ENCODE measurements at regions not wholly inside any gene's neighbourhood (a gene's known extent, or its start where the extent isn't known, plus 50 kb on each side); places are given as distances from the start of the nearest gene placed in this dataset.
"Not testable (repeated sequence)": the region's sequence is repeated elsewhere in the genome, so short reads cannot be mapped to it uniquely, and the experiment has no call there.

DNA sequence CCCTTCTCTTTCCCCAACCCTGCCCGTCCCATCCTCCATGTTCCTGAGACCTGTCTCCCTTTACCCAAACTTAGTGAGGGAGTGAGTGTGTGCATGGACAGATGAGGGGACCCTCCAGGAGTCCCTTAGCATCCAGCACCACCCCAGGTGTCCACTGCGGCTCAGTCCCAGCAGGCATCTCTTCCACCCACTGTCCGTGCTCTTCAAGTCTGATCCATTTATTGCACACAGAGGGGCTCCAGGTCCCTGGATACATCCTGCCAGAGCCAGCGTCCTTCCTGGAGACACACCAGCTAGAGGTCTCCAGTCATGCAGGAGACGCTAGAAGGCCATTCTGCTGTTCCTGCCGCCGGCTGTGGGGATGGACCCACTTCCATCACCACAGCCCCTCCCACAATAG lies 239.2 kb downstream of the ADGRD1 start:
- Histone ChIP-seq H3K27ac (ENCODE audit: low read length) (no peak overlapping the region), H3K4me1 (ENCODE audit: control insufficient read depth, insufficient read depth, low read length) (no peaks in the 10 kb centered on the region), H3K9me3 (ENCODE audit: control insufficient read depth in 2 of 2, low read length in 2 of 2) (no peaks in the 10 kb centered on the region), H3K27me3 (ENCODE audit: control insufficient read depth in 1 of 2, insufficient read depth in 2 of 2, low read length in 2 of 2) (no peaks in the 10 kb centered on the region), H3K9ac (ENCODE audit: low read length in 2 of 2) (no peak overlapping the region), H3K36me3 (ENCODE audit: control insufficient read depth in 2 of 2, insufficient read depth in 2 of 2, low read length in 2 of 2) (no peaks in the 10 kb centered on the region), H3K4me3 (ENCODE audit: low read length in 2 of 2) (no peak overlapping the region)

DNA sequence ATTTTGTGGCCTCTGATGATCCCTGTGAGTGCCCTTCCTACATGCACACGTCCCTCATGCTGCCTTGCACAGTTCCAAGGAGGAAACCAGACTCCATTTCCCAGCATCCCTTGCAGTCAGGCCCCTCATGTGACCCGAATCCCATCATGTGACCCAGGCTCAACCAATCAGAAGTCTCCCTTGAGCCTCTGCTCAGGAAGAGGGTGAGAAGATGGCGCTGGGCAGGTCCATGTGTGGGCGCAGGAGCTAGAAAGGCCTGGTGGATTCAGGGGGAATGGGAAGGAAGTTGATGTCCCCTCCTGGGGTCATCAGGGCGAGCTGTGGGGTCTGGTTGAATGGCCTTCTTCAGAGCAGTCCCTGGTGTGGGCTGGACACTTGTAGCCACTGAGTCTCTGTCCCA lies 240.5 kb downstream of the ADGRD1 start:
- peaks cover 0 to 3% of the 10 kb centered on the region in 2 donors for H3K9me3 ChIP-seq (ENCODE audit: control insufficient read depth in 2 of 2, low read length in 2 of 2)
- H3K27me3 ChIP-seq (ENCODE audit: control insufficient read depth in 1 of 2, insufficient read depth in 2 of 2, low read length in 2 of 2): no peaks in the 10 kb centered on the region

DNA sequence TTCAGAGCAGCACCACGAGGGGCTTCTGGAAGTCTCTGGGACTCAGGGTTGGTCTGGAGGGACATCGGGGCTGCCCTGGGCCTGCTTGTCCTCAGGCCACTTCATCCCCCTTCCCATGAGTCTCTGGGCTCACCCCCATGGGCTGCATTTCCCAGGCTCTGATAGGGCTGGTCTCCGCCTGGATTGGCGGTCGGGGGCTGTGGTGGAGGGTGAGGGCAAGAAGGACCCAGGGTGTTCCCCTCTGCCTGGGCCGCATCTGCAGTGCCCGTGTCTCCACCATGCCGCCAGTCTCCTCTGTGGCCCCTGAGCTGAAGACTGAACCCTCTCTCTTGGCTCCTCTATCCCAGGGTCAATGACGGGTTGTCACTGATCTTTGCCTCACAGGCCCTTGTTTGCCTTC lies 242.1 kb downstream of the ADGRD1 start:
- Histone ChIP-seq H3K36me3 (ENCODE audit: control insufficient read depth in 2 of 2, insufficient read depth in 2 of 2, low read length in 2 of 2) (no peaks in the 10 kb centered on the region), H3K4me1 (ENCODE audit: control insufficient read depth, insufficient read depth, low read length) (no peaks in the 10 kb centered on the region), H3K9me3 (ENCODE audit: control insufficient read depth in 2 of 2, low read length in 2 of 2) (peaks cover 0 to 3% of the 10 kb centered on the region in 2 donors), H3K9ac (ENCODE audit: low read length in 2 of 2) (no peak overlapping the region), H3K27me3 (ENCODE audit: control insufficient read depth in 1 of 2, insufficient read depth in 2 of 2, low read length in 2 of 2) (no peaks in the 10 kb centered on the region), H3K27ac (ENCODE audit: low read length) (no peak overlapping the region), H3K4me3 (ENCODE audit: low read length in 2 of 2) (no peak overlapping the region)

More for the DNA sequence above, 240.5 kb downstream of the ADGRD1 start:
- Histone ChIP-seq H3K27ac (ENCODE audit: low read length) (no peak overlapping the region), H3K9ac (ENCODE audit: low read length in 2 of 2) (no peak overlapping the region), H3K4me1 (ENCODE audit: control insufficient read depth, insufficient read depth, low read length) (no peaks in the 10 kb centered on the region), H3K4me3 (ENCODE audit: low read length in 2 of 2) (no peak overlapping the region), H3K36me3 (ENCODE audit: control insufficient read depth in 2 of 2, insufficient read depth in 2 of 2, low read length in 2 of 2) (no peaks in the 10 kb centered on the region)

DNA sequence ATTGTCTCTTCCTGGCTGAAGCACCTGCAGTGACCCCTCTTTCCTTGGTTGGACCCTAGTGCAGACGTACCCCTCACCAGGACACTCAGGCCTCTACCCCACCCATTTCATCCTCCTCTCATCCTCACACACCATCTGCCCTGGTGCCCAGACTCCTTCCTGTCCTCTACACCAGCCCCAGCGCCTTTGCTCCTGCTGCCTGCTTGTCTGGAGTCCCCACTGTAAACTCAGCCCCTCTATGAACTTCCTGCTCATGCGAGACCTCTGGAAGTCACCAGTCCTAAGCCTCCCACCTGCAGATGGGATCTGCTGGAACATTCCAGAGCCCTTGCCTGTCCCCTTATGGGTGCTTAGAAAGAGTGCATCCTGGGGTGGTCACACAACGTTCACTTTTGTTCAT lies 242.5 kb downstream of the ADGRD1 start:
- Histone ChIP-seq H3K27me3 (ENCODE audit: control insufficient read depth in 1 of 2, insufficient read depth in 2 of 2, low read length in 2 of 2) (no peaks in the 10 kb centered on the region), H3K36me3 (ENCODE audit: control insufficient read depth in 2 of 2, insufficient read depth in 2 of 2, low read length in 2 of 2) (no peaks in the 10 kb centered on the region), H3K9me3 (ENCODE audit: control insufficient read depth in 2 of 2, low read length in 2 of 2) (peaks cover 0 to 3% of the 10 kb centered on the region in 2 donors), H3K9ac (ENCODE audit: low read length in 2 of 2) (no peak overlapping the region), H3K4me1 (ENCODE audit: control insufficient read depth, insufficient read depth, low read length) (no peaks in the 10 kb centered on the region), H3K27ac (ENCODE audit: low read length) (no peak overlapping the region), H3K4me3 (ENCODE audit: low read length in 2 of 2) (no peak overlapping the region)

DNA sequence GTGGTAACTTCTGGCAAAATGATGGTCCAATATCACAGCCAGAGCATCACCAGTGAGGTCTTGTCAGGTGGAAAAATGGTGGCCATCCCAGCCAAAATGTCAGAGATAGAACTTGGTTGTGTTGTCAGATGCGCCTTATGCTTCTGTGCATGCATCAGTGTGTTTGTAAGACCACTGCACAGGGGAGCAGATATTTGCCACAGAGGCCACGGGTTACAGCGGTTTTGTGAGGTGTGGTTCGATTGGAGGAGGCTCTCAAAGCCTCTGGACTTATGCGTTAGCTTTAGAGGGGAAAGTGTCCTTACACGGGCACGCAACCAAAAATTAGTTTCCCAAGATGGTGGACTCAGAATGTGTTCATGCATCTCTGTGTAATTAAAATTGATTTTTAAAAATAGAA lies 243.8 kb downstream of the ADGRD1 start:
- H3K9ac ChIP-seq (ENCODE audit: low read length in 2 of 2): no peak overlapping the region
- H3K36me3 ChIP-seq (ENCODE audit: control insufficient read depth in 2 of 2, insufficient read depth in 2 of 2, low read length in 2 of 2): no peaks in the 10 kb centered on the region
- no peaks in the 10 kb centered on the region for H3K27me3 ChIP-seq (ENCODE audit: control insufficient read depth in 1 of 2, insufficient read depth in 2 of 2, low read length in 2 of 2)
- H3K9me3 ChIP-seq (ENCODE audit: control insufficient read depth in 2 of 2, low read length in 2 of 2): peaks cover 0 to 3% of the 10 kb centered on the region in 2 donors
- H3K27ac ChIP-seq (ENCODE audit: low read length): no peak overlapping the region
- no peak overlapping the region for H3K4me3 ChIP-seq (ENCODE audit: low read length in 2 of 2)
- no peaks in the 10 kb centered on the region for H3K4me1 ChIP-seq (ENCODE audit: control insufficient read depth, insufficient read depth, low read length)

DNA sequence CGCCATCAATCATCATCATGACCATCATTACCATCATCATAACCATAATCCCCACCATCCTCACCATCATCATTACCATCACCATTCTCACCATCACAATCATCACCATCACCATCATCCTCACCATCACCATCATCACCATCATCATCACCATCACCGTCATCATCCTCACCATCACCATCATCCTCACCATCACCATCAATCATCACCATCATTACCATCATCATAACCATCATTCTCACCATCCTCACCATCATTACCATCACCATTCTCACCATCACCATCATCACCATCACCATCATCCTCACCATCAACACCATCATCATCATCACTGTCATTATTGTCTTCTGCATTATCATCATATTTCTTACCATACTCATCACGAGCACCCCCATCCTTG lies 245.5 kb downstream of the ADGRD1 start:
- Histone ChIP-seq H3K27ac (ENCODE audit: low read length) (no peak overlapping the region), H3K36me3 (ENCODE audit: control insufficient read depth in 2 of 2, insufficient read depth in 2 of 2, low read length in 2 of 2) (no peaks in the 10 kb centered on the region), H3K4me3 (ENCODE audit: low read length in 2 of 2) (no peak overlapping the region), H3K9ac (ENCODE audit: low read length in 2 of 2) (no peak overlapping the region), H3K9me3 (ENCODE audit: control insufficient read depth in 2 of 2, low read length in 2 of 2) (peaks cover 0 to 3% of the 10 kb centered on the region in 2 donors), H3K4me1 (ENCODE audit: control insufficient read depth, insufficient read depth, low read length) (no peaks in the 10 kb centered on the region), H3K27me3 (ENCODE audit: control insufficient read depth in 1 of 2, insufficient read depth in 2 of 2, low read length in 2 of 2) (peaks cover 0 to 3% of the 10 kb centered on the region in 2 donors)

DNA sequence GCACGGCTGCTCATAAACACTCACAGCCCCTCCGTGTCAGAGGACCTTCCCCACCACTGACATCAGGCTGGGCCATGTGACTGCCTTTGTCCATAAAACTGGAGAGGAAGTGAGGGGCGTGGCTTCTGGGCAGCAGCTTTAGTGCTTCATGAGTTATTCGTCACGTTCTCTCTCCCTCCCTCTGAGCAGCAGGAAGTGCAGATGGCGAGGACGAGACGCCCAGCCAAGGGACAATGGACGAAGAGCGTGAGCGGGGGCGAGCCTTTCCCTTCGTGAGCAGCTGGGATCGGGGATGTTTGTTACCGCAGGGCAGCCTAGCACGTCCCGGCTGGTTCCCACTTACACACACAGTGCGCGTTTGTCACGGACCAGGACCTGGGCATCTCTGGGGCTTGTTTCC lies 248.2 kb downstream of the ADGRD1 start:
- not testable (repeated sequence) for H3K4me1 ChIP-seq (ENCODE audit: control insufficient read depth, insufficient read depth, low read length); H3K9ac ChIP-seq (ENCODE audit: low read length in 2 of 2); H3K4me3 ChIP-seq (ENCODE audit: low read length in 2 of 2)

DNA sequence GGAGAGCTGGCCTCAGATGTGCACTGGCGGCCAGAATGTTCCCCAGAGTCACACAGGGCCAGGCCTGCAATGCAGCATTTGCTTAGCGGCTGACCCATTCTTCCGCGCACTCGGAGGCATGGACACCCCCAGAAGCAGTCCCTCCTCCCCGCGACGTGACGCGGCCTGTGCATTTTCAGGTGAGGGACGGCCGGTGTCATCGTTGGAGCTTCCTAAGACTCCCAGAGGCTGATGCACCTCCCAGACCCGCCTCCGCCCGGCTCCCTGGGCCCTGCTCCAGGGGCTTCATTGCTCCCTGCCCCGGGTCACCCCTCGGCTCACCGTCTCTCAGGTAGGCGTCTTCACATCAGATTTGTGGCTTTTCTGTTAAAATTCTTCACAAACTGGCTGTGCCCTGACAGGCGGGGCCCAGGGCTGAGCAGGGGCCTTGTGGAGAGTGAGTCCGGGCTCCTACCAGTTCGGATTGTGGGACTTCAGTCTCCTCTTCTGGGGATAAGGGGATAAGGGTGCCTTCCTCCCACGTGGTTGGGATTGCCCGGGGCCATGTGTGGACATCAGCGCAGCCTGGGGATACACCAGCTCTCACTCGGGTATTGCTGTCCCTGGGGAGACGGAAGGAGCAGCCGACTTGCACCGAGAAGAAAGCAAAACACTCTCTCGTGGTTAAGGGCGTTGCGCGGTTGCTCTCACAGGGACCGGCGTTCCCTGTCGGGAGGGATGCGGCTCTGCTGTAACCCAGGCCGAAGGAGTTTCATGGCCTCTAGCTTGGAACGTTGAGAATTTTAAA lies 249.1 kb downstream of the ADGRD1 start:
- Histone ChIP-seq H3K4me1 (ENCODE audit: control insufficient read depth, insufficient read depth, low read length) (no peaks in the 10 kb centered on the region), H3K9me3 (ENCODE audit: control insufficient read depth in 2 of 2, low read length in 2 of 2) (peaks cover 0 to 3% of the 10 kb centered on the region in 2 donors), H3K36me3 (ENCODE audit: control insufficient read depth in 2 of 2, insufficient read depth in 2 of 2, low read length in 2 of 2) (no peaks in the 10 kb centered on the region), H3K27ac (ENCODE audit: low read length) (no peak overlapping the region), H3K9ac (ENCODE audit: low read length in 2 of 2) (no peak overlapping the region), H3K4me3 (ENCODE audit: low read length in 2 of 2) (no peak overlapping the region), H3K27me3 (ENCODE audit: control insufficient read depth in 1 of 2, insufficient read depth in 2 of 2, low read length in 2 of 2) (peaks cover 0 to 5% of the 10 kb centered on the region in 2 donors)

More for the DNA sequence above, 248.2 kb downstream of the ADGRD1 start:
- not testable (repeated sequence) for H3K27ac ChIP-seq (ENCODE audit: low read length); H3K9me3 ChIP-seq (ENCODE audit: control insufficient read depth in 2 of 2, low read length in 2 of 2); H3K36me3 ChIP-seq (ENCODE audit: control insufficient read depth in 2 of 2, insufficient read depth in 2 of 2, low read length in 2 of 2); H3K27me3 ChIP-seq (ENCODE audit: control insufficient read depth in 1 of 2, insufficient read depth in 2 of 2, low read length in 2 of 2)

DNA sequence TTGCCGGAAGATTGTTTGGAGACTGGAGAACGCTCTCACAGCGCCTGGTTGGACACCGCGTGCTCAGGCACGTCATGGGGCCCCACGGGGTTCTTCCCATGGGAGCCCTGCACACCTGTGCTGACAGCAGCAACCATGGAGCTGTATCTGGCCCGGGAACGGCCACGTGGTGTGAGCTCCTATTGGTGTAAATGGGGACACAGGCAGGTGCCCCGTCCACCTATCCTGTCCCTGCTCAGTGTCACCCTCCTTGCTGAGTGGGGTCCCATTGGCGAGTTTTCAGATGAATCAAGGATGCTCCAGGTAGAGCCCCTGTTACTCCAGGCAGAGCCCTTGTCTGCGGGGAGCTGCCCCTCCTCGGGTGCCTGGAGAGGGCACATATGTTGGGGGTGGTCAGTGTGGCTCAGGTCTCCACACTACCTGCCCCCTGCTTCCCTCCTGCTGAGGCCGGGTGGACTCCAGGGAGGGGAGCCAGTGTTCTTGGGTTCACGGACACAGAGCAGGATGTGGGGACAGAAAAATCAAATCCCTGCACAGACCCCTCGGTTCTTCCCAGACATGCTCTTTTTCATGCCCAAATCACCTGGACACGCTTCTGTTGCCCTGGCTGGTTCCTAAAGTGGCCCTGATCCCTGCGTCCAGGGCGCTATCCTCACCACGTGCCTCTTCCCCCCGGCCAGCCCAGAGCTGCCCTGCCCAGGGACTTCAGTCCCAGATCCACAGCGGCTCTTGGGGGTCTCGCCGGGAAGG lies 250.1 kb downstream of the ADGRD1 start:
- Histone ChIP-seq H3K27ac (ENCODE audit: low read length) (no peak overlapping the region), H3K9ac (ENCODE audit: low read length in 2 of 2) (no peak overlapping the region), H3K4me1 (ENCODE audit: control insufficient read depth, insufficient read depth, low read length) (no peaks in the 10 kb centered on the region), H3K36me3 (ENCODE audit: control insufficient read depth in 2 of 2, insufficient read depth in 2 of 2, low read length in 2 of 2) (no peaks in the 10 kb centered on the region), H3K9me3 (ENCODE audit: control insufficient read depth in 2 of 2, low read length in 2 of 2) (no peaks in the 10 kb centered on the region), H3K4me3 (ENCODE audit: low read length in 2 of 2) (no peak overlapping the region), H3K27me3 (ENCODE audit: control insufficient read depth in 1 of 2, insufficient read depth in 2 of 2, low read length in 2 of 2) (peaks cover 0 to 7% of the 10 kb centered on the region in 2 donors)

DNA sequence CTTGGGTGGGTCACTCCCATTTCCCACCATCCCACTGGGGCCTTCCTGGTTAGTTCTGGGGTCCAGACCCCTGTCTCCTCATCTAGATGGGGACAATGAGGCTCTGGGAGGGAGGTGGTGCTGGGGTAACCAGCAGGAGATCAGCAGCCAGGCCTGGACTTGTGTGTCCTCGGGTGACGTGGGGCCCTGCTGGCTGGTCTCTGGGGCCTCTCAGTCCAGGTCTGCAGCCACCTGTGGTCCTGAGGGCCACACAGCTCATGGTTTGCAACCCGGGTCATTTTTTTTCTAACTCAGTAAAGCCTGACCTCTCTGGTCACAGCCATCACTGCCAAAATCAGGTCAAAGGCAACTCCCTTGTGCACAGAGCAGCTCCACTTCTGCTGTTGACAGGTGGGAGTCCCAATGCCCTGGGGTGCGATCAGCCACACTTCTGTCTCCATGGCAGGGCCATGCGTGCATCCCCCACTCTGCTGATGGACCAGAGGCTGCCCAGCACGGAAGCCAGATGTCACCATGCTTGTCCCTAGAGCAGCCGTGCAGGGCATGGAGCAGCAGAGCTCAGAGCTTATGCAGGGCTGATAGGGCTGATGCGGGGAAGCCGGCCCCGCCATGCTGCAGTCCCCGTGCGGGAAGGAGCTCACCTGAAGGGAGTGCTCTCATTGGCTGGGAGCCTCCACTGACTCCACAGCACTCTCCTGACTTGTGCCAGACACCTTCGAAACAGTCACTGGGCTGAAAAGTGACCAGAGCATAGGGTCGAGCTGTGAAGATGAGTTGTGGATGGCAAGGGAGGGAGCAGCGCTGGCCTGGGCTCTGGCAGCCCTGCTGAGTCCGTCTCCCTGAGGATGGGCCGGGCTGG lies 250.9 kb downstream of the ADGRD1 start:
- Histone ChIP-seq H3K27me3 (ENCODE audit: control insufficient read depth in 1 of 2, insufficient read depth in 2 of 2, low read length in 2 of 2) (peaks cover 0 to 7% of the 10 kb centered on the region in 2 donors), H3K36me3 (ENCODE audit: control insufficient read depth in 2 of 2, insufficient read depth in 2 of 2, low read length in 2 of 2) (no peaks in the 10 kb centered on the region), H3K9me3 (ENCODE audit: control insufficient read depth in 2 of 2, low read length in 2 of 2) (no peaks in the 10 kb centered on the region), H3K9ac (ENCODE audit: low read length in 2 of 2) (no peak overlapping the region), H3K4me1 (ENCODE audit: control insufficient read depth, insufficient read depth, low read length) (no peaks in the 10 kb centered on the region), H3K4me3 (ENCODE audit: low read length in 2 of 2) (no peak overlapping the region), H3K27ac (ENCODE audit: low read length) (no peak overlapping the region)

All from stomach smooth muscle (tissue), 2 donors.